ENCODE measurements at regions not wholly inside any gene's neighbourhood (a gene's known extent, or its start where the extent isn't known, plus 50 kb on each side); places are given as distances from the start of the nearest gene placed in this dataset.

DNA sequence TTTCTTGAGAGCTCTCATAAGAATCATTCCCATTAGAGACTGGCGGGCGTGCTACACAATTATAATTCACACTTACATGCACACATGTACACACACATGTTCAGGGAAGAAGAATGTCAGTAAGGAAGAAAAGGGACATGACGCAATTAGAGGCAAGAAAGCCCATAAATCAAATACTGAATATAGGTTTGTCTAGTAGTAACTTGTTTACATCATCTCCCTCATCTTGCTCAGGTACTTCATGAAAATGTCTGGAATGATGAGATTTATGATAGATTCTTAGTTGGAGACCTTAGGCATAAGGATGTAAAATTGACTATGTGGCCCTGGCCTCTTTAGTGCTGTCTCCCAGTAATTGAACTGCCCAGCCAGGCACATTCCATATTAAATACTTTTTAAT is 628.0 kb upstream of the PCDH20 start:
- BruUV-seq (replicated peaks), result no TSS peak
- in situ Hi-C loops (cut with HindIII; ENCODE audit: extremely low pct_ligation_motif_present, low pct_unique_long_range_greater_than_20kb) (no loop called here), intact Hi-C loops (cut with micrococcal nuclease; ENCODE audit: unreplicated experiment) (no loop called here)
- POLR2A ChIA-PET, result no interaction called here
- CTCF ChIA-PET (ENCODE audit: low intra/inter-chr PET ratio, low total read pairs), result no interaction called here
- no peak overlapping the region for H3K4me3 ChIP-seq (replicated peaks in 1 of 3; ENCODE audit: insufficient read depth in 1 of 3, low read depth in 2 of 3, low read length in 3 of 3)
- no peak overlapping the region for H3K9ac ChIP-seq (ENCODE audit: insufficient read depth, low read depth, low read length)
- TF ChIP-seq, protein P1, sequence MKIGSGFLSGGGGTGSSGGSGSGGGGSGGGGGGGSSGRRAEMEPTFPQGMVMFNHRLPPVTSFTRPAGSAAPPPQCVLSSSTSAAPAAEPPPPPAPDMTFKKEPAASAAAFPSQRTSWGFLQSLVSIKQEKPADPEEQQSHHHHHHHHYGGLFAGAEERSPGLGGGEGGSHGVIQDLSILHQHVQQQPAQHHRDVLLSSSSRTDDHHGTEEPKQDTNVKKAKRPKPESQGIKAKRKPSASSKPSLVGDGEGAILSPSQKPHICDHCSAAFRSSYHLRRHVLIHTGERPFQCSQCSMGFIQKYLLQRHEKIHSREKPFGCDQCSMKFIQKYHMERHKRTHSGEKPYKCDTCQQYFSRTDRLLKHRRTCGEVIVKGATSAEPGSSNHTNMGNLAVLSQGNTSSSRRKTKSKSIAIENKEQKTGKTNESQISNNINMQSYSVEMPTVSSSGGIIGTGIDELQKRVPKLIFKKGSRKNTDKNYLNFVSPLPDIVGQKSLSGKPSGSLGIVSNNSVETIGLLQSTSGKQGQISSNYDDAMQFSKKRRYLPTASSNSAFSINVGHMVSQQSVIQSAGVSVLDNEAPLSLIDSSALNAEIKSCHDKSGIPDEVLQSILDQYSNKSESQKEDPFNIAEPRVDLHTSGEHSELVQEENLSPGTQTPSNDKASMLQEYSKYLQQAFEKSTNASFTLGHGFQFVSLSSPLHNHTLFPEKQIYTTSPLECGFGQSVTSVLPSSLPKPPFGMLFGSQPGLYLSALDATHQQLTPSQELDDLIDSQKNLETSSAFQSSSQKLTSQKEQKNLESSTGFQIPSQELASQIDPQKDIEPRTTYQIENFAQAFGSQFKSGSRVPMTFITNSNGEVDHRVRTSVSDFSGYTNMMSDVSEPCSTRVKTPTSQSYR (CRISPR knock-in tag; IDR thresholded peaks at IDR 0.05; ENCODE audit: borderline replicate concordance), result no peak
- TF ChIP-seq, protein P2, sequence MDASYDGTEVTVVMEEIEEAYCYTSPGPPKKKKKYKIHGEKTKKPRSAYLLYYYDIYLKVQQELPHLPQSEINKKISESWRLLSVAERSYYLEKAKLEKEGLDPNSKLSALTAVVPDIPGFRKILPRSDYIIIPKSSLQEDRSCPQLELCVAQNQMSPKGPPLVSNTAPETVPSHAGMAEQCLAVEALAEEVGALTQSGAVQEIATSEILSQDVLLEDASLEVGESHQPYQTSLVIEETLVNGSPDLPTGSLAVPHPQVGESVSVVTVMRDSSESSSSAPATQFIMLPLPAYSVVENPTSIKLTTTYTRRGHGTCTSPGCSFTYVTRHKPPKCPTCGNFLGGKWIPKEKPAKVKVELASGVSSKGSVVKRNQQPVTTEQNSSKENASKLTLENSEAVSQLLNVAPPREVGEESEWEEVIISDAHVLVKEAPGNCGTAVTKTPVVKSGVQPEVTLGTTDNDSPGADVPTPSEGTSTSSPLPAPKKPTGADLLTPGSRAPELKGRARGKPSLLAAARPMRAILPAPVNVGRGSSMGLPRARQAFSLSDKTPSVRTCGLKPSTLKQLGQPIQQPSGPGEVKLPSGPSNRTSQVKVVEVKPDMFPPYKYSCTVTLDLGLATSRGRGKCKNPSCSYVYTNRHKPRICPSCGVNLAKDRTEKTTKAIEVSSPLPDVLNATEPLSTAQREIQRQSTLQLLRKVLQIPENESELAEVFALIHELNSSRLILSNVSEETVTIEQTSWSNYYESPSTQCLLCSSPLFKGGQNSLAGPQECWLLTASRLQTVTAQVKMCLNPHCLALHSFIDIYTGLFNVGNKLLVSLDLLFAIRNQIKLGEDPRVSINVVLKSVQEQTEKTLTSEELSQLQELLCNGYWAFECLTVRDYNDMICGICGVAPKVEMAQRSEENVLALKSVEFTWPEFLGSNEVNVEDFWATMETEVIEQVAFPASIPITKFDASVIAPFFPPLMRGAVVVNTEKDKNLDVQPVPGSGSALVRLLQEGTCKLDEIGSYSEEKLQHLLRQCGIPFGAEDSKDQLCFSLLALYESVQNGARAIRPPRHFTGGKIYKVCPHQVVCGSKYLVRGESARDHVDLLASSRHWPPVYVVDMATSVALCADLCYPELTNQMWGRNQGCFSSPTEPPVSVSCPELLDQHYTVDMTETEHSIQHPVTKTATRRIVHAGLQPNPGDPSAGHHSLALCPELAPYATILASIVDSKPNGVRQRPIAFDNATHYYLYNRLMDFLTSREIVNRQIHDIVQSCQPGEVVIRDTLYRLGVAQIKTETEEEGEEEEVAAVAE (CRISPR knock-in tag; IDR thresholded peaks at IDR 0.05; ENCODE audit: borderline replicate concordance), result no peak
- TF ChIP-seq ZFP41 (CRISPR knock-in tag; IDR thresholded peaks at IDR 0.05; ENCODE audit: borderline replicate concordance) (no peak), XRCC5 (optimal IDR thresholded peaks at IDR 0.05; ENCODE audit: low read length) (no peak), LCORL (IDR thresholded peaks at IDR 0.05) (no peak), LCORL (CRISPR knock-in tag; IDR thresholded peaks at IDR 0.05) (no peak)
- ATAC-seq, result no peak
- H3K4me1 ChIP-seq (ENCODE audit: insufficient read depth, low read length), result no peaks in the 10 kb centered on the region
- H2AFZ ChIP-seq (ENCODE audit: low read length), result no peak overlapping the region
- no peak for DNase-seq (ENCODE audit: low spot score)
- H3K36me3 ChIP-seq (replicated peaks in 1 of 2; ENCODE audit: control insufficient read depth in 1 of 2, insufficient read depth in 2 of 2, low read length in 2 of 2), result no peaks in the 10 kb centered on the region
- H3K27me3 ChIP-seq (ENCODE audit: control insufficient read depth in 1 of 2, insufficient read depth in 2 of 2, low read length in 2 of 2), result no peaks in the 10 kb centered on the region
- H3K4me2 ChIP-seq (ENCODE audit: low read depth, low read length), result no peak overlapping the region
- WGBS (ENCODE audit: low lambda C conversion rate), result 7% methylated on average over 3 of the region's 3 CpGs
- H3K79me2 ChIP-seq (ENCODE audit: insufficient read depth, low read length), result no peaks in the 10 kb centered on the region
- H3K9me3 ChIP-seq (ENCODE audit: low read length), result no peaks in the 10 kb centered on the region; the same call in 1 of the 2 replicates
- no peak overlapping the region for H3K27ac ChIP-seq (ENCODE audit: extremely low read length, insufficient read depth, low read length)
- FAIRE-seq, result no peak
- no peaks in the 10 kb centered on the region for H4K20me1 ChIP-seq (ENCODE audit: insufficient read depth, low read length)
